SK-N-SH (cell line): ENCODE measurements at regions not wholly inside any gene's neighbourhood (a gene's known extent, or its start where the extent isn't known, plus 50 kb on each side); places are given as distances from the start of the nearest gene placed in this dataset.
A peak's percentile ranks its signal among the peaks of the same experiment; 100 is the strongest.

Experiments used
- CTCF ChIA-PET: fragments of 300-600, 350-600 bp; formaldehyde crosslinking; extraction: SDS; loops from one replicate; lab custom pipeline; 2021; lab: Yijun Ruan, JAX
- POLR2A ChIA-PET: fragments of 350-600 bp; sonication (Branson Sonifier 250); formaldehyde crosslinking; extraction: SDS; loops from one replicate; lab custom pipeline; 2020; ENCODE audit warnings: antibody characterized with exemption, inconsistent platforms; lab: Yijun Ruan, JAX
- DNase-seq: peaks from one replicate; pipeline ENCODE4 v3.0.0; 2012
- H2AFZ ChIP-seq: fragments of 200-600 bp; sonication (generic); 2 replicates; pipeline ENCODE4 v1.8.1; 2016; ENCODE audit warnings: antibody characterized with exemption, mild to moderate bottlenecking, low read depth
- H3F3A ChIP-seq: fragments of 200-600 bp; sonication (generic); replicated peaks from 2 replicates; pipeline ENCODE3; 2016; ENCODE audit warnings: antibody characterized with exemption, mild to moderate bottlenecking; ENCODE audit not compliant: insufficient read depth
- H3K27ac ChIP-seq, 2 experiments: fragments of 200-500 bp in 1 of 2; fragments of 200-600 bp in 1 of 2; sonication (Bioruptor generic) in 1 of 2; sonication (generic), shearing (Covaris generic) in 1 of 2; 2 replicates each; pipeline versions ENCODE4 v1.5.1 to v1.6.1; 2014 to 2016; ENCODE audit warnings: low read depth in 2 of 2, inconsistent platforms in 1 of 2, low read length in 1 of 2, mild to moderate bottlenecking in 1 of 2, mixed read lengths in 1 of 2
- H3K27me3 ChIP-seq: fragments of 200-600 bp; sonication (generic), shearing (Covaris generic); 2 replicates; pipeline ENCODE4 v1.6.1; 2016; ENCODE audit warnings: mixed run types; ENCODE audit not compliant: insufficient read depth
- H3K36me3 ChIP-seq, 2 experiments: fragments of 200-500 bp in 1 of 2; fragments of 200-600 bp in 1 of 2; sonication (Bioruptor generic) in 1 of 2; sonication (generic) in 1 of 2; replicated peaks in 1 of 2; 2 replicates each; pipeline versions ENCODE3 to v1.5.1; 2014 to 2016; ENCODE audit warnings: low read length in 1 of 2, mild to moderate bottlenecking in 1 of 2; ENCODE audit not compliant: insufficient read depth in 2 of 2, control insufficient read depth in 1 of 2
- H3K4me1 ChIP-seq, 2 experiments: fragments of 200-500 bp in 1 of 2; fragments of 200-600 bp in 1 of 2; sonication (Bioruptor generic) in 1 of 2; sonication (generic), shearing (Covaris generic) in 1 of 2; 2 replicates each; pipeline versions ENCODE4 v1.5.1 to v1.6.1; 2014 to 2016; ENCODE audit warnings: low read depth in 1 of 2, low read length in 1 of 2, mixed run types in 1 of 2; ENCODE audit not compliant: insufficient read depth in 2 of 2, control insufficient read depth in 1 of 2
- H3K4me2 ChIP-seq: fragments of 200-600 bp; sonication (generic), shearing (Covaris generic); 2 replicates; pipeline ENCODE4 v1.6.1; 2017; ENCODE audit warnings: mixed run types
- H3K4me3 ChIP-seq, 2 experiments: fragments of 200-500 bp in 1 of 2; fragments of 200-600 bp in 1 of 2; sonication (Bioruptor generic) in 1 of 2; sonication (generic), shearing (Covaris generic) in 1 of 2; 2 replicates each; pipeline versions ENCODE4 v1.5.1 to v1.8.1; 2014 to 2016; ENCODE audit warnings: low read depth in 2 of 2, inconsistent platforms in 1 of 2, low read length in 1 of 2, mild to moderate bottlenecking in 1 of 2, mixed read lengths in 1 of 2, moderate library complexity in 1 of 2
- H3K79me2 ChIP-seq: fragments of 200-600 bp; sonication (generic); 2 replicates; pipeline ENCODE4 v1.8.1; 2017; ENCODE audit warnings: mild to moderate bottlenecking; ENCODE audit not compliant: insufficient read depth
- H3K9ac ChIP-seq: fragments of 200-600 bp; sonication (generic); 2 replicates; pipeline ENCODE4 v1.6.1; 2017; ENCODE audit warnings: mixed run types
- H3K9me2 ChIP-seq: fragments of 200-600 bp; sonication (generic); 2 replicates; pipeline ENCODE4 v1.6.1; 2017; ENCODE audit warnings: mixed run types
- H3K9me3 ChIP-seq: fragments of 200-600 bp; sonication (generic); 2 replicates; pipeline ENCODE4 v1.6.1; 2017; ENCODE audit warnings: mixed run types, mild to moderate bottlenecking, moderate library complexity
- H4K20me1 ChIP-seq: fragments of 200-600 bp; sonication (generic); 2 replicates; pipeline ENCODE4 v1.6.1; 2017; ENCODE audit warnings: mild to moderate bottlenecking, mixed run types; ENCODE audit not compliant: insufficient read depth
- EP300 ChIP-seq, 2 experiments: IDR thresholded peaks; 2 replicates each; pipeline versions ENCODE4 v1.4.0 to v1.6.1; 2012; ENCODE audit warnings: borderline replicate concordance in 1 of 2, low read depth in 1 of 2, low read length in 1 of 2
- EZH2phosphoT487 ChIP-seq: fragments of 200-600 bp; sonication (generic); IDR thresholded peaks from 2 replicates; pipeline ENCODE4 v1.6.1; 2017; ENCODE audit warnings: low read depth, mixed run types, mild to moderate bottlenecking, antibody characterized with exemption, moderate library complexity, borderline replicate concordance
- FOSL2 ChIP-seq: IDR thresholded peaks from 2 replicates; pipeline ENCODE4 v1.4.0; 2012; ENCODE audit warnings: low read depth, mild to moderate bottlenecking, moderate library complexity, borderline replicate concordance
- FOXJ3 ChIP-seq: sonication (generic); formaldehyde crosslinking; IDR thresholded peaks from 2 replicates; pipeline ENCODE4 v1.5.1; 2020; ENCODE audit warnings: mild to moderate bottlenecking, missing genetic modification reagents
- FOXM1 ChIP-seq: IDR thresholded peaks from 2 replicates; pipeline ENCODE4 v1.4.0; 2012; ENCODE audit warnings: low read depth, mild to moderate bottlenecking
- GABPA ChIP-seq: IDR thresholded peaks from 2 replicates; pipeline ENCODE4 v1.4.0; 2012; ENCODE audit warnings: low read depth, mild to moderate bottlenecking
- GATA2 ChIP-seq: sonication (generic); formaldehyde crosslinking; IDR thresholded peaks from 2 replicates; pipeline ENCODE4 v1.5.0; 2020; ENCODE audit warnings: mild to moderate bottlenecking, missing genetic modification reagents
- MAX ChIP-seq: IDR thresholded peaks from 2 replicates; pipeline ENCODE4 v1.4.0; 2012; ENCODE audit warnings: low read depth
- MXI1 ChIP-seq: IDR thresholded peaks from 2 replicates; pipeline ENCODE4 v1.6.1; 2012; ENCODE audit warnings: mild to moderate bottlenecking, low read depth, low read length, improper control_type of control experiment
- NFIC ChIP-seq: IDR thresholded peaks from 2 replicates; pipeline ENCODE4 v1.4.0; 2012; ENCODE audit warnings: borderline replicate concordance
- RAD21 ChIP-seq: IDR thresholded peaks from 2 replicates; pipeline ENCODE4 v1.6.1; 2012; ENCODE audit warnings: mild to moderate bottlenecking, low read length
- RCOR1 ChIP-seq: fragments of 150-350 bp; IDR thresholded peaks from 2 replicates; pipeline ENCODE4 v1.6.1; 2017; ENCODE audit warnings: antibody characterized with exemption, low read length
- RFX5 ChIP-seq: IDR thresholded peaks from 2 replicates; pipeline ENCODE4 v1.6.1; 2012; ENCODE audit warnings: mild to moderate bottlenecking, improper control_type of control experiment, low read length
- TAF1 ChIP-seq: IDR thresholded peaks from 2 replicates; pipeline ENCODE4 v1.6.1; 2012; ENCODE audit warnings: low read depth, mild to moderate bottlenecking, low read length, moderate library complexity, borderline replicate concordance
- TCF12 ChIP-seq: IDR thresholded peaks from 2 replicates; pipeline ENCODE4 v1.4.0; 2012
- TEAD4 ChIP-seq: IDR thresholded peaks from 2 replicates; pipeline ENCODE4 v1.4.0; 2012; ENCODE audit warnings: mild to moderate bottlenecking, borderline replicate concordance; ENCODE audit not compliant: insufficient read depth
- USF1 ChIP-seq: IDR thresholded peaks from 2 replicates; pipeline ENCODE4 v1.4.0; 2012; ENCODE audit warnings: low read depth, borderline replicate concordance
- YY1 ChIP-seq: IDR thresholded peaks from 2 replicates; pipeline ENCODE4 v1.4.0; 2012; ENCODE audit warnings: low read depth, mild to moderate bottlenecking
- ZBTB33 ChIP-seq: IDR thresholded peaks from 2 replicates; pipeline ENCODE4 v1.4.0; 2012; ENCODE audit warnings: low read depth, borderline replicate concordance
- whole genome bisulfite sequencing: methylation state at CpG from one replicate; pipeline ENCODE4 v1.1.6; 2017; ENCODE audit warnings: low lambda C conversion rate; 5-methylcytosine and 5-hydroxymethylcytosine counted together
- TF ChIP-seq, protein P1 (sequence below): fragments of 150-350 bp; IDR thresholded peaks from 2 replicates; pipeline ENCODE4 v1.6.1; 2016; ENCODE audit warnings: mild to moderate bottlenecking, low read depth, low read length

DNA sequence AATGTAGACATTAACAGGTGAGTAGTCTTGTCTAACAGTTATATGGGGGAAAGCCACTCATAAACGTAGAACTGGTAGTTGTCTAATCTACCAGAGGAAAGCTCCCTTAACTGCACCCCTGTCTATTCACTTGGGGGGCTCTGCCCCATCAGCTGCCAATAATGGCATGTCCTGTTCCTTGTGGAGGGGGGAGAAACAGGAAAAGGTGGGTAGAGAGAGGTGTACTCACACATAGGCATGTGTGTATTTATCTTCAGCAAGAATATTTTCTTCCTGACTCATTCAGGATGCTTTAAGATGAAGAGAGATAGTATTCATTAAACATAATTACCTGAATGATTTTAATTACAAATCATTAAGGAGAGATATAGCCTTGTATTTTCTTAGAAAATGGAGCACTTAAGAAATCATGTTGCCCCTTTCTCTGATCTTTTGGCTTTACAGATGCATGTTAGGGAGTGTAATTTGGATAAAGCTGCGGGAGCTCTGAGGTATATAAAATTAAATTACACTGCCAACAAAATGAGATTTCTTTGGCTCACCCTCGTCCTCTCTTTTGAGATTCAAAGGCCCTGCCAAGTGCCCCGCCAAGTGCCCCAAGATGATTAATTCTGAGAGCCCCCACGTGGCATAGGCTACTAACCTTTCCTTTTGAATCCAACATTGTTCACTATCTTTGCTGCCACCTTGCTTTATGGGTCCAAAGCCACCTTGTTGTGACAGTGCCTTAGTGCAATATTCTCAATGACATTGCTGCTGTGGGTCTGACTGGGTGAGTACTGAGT, 286.3 kb upstream of the LYPLAL1 start:
- DNase-seq = no peak
- Histone ChIP-seq H3K36me3 (no peaks in the 10 kb centered on the region), H3K9me2 (no peaks in the 10 kb centered on the region), H3K4me1 (peaks cover 0 to 6% of the 10 kb centered on the region in 2 experiments; a peak in 1 of 4 replicates), H3K27me3 (no peaks in the 10 kb centered on the region), H3K9ac (no peak overlapping the region), H3K79me2 (no peaks in the 10 kb centered on the region), H3F3A (peaks cover 4% of the 10 kb centered on the region), H4K20me1 (no peaks in the 10 kb centered on the region), H3K4me3 (no peak overlapping the region), H2AFZ (no peak overlapping the region; the same call in 1 of the 2 replicates), H3K4me2 (no peak overlapping the region), H3K27ac (no peak overlapping the region), H3K9me3 (no peaks in the 10 kb centered on the region)
- ChIA-PET CTCF (no interaction called here), POLR2A (no interaction called here)
- 0 out of 2 replicates have a peak, but pooled peaks have one; percentile 4 for TF ChIP-seq TCF12
- no peak for TF ChIP-seq TEAD4
- no peak for TF ChIP-seq FOXJ3 (CRISPR knock-in tag)
- TF ChIP-seq TAF1 = no peak
- no peak for TF ChIP-seq RCOR1
- no peak for TF ChIP-seq GATA2 (CRISPR knock-in tag)
- WGBS = 70% methylated on average over 5 of the region's 5 CpGs

DNA sequence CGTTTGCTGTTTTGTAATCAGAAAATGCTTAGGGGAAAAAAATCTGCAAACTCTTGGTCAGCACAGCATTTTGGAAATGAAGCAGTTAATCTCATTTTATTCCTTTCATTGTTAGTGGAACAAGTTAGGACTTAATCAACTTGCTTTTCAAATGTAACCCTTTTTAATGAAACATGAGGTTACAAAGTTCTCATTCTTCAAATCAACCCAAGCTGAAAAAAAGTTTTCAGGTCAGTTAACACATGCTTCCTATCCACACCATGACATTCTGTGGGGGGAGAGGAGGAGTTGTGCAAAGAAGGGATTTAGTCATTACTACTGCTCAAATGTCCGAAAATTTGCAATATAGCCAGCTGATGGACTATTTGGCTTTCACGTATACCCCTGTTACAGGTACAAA, 283.2 kb upstream of the LYPLAL1 start:
- POLR2A ChIA-PET = no interaction called here
- 89% methylated on average over 3 of the region's 3 CpGs for WGBS
- CTCF ChIA-PET = interaction anchor here (1.1 kb wide), 1 partner anchor 10 kb away, joined by 3 read pairs; no protein-coding TSS in a partner anchor
- Histone ChIP-seq H3K79me2 (no peaks in the 10 kb centered on the region), H3K9me3 (no peaks in the 10 kb centered on the region), H3K4me3 (no peak overlapping the region), H3K4me1 (peaks cover 0 to 6% of the 10 kb centered on the region in 2 experiments; a peak in 1 of 4 replicates), H3K4me2 (no peak overlapping the region), H3F3A (peaks cover 4% of the 10 kb centered on the region), H4K20me1 (no peaks in the 10 kb centered on the region), H3K9me2 (no peaks in the 10 kb centered on the region), H2AFZ (no peak overlapping the region), H3K9ac (no peak overlapping the region), H3K36me3 (no peaks in the 10 kb centered on the region), H3K27ac (no peak overlapping the region), H3K27me3 (no peaks in the 10 kb centered on the region)
- no peak for DNase-seq
- no peak for TF ChIP-seq MAX
- no peak for TF ChIP-seq MXI1
- TF ChIP-seq RFX5 = no peak
- TF ChIP-seq, protein P1, sequence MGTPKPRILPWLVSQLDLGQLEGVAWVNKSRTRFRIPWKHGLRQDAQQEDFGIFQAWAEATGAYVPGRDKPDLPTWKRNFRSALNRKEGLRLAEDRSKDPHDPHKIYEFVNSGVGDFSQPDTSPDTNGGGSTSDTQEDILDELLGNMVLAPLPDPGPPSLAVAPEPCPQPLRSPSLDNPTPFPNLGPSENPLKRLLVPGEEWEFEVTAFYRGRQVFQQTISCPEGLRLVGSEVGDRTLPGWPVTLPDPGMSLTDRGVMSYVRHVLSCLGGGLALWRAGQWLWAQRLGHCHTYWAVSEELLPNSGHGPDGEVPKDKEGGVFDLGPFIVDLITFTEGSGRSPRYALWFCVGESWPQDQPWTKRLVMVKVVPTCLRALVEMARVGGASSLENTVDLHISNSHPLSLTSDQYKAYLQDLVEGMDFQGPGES = no peak
- TF ChIP-seq EP300 (IDR thresholded peaks at IDR 0.05; ENCODE audit: borderline replicate concordance in 1 of 2, low read depth in 1 of 2, low read length in 1 of 2) = no peak
- no peak for TF ChIP-seq GATA2 (CRISPR knock-in tag)
- TF ChIP-seq FOXM1 = no peak
- TF ChIP-seq EZH2phosphoT487 = no peak
- no peak for TF ChIP-seq GABPA
- no peak for TF ChIP-seq RAD21
- TF ChIP-seq ZBTB33 = no peak
- no peak for TF ChIP-seq NFIC
- no peak for TF ChIP-seq YY1
- TF ChIP-seq USF1 = no peak
- no peak for TF ChIP-seq FOXJ3 (CRISPR knock-in tag)
- no peak for TF ChIP-seq FOSL2
- no peak for TF ChIP-seq RCOR1
